IMR-90 (cell line): ENCODE measurements at regions not wholly inside any gene's neighbourhood (a gene's known extent, or its start where the extent isn't known, plus 50 kb on each side); places are given as distances from the start of the nearest gene placed in this dataset.

Source experiments
- ATAC-seq: fragments of 200-7000 bp; cut with Tn5 transposase; 2 replicates; pipeline ENCODE4 v1.9.1; 2020; ENCODE audit warnings: low read depth, mild to moderate bottlenecking, moderate library complexity
- BruUV-seq: library from RNA; stranded (reverse); fragments of 400-500 nt; replicated peaks from 2 replicates; lab custom pipeline; 2021; lab: Mats Ljungman, UMichigan
- CTCF ChIA-PET: fragments of 300-600 bp; formaldehyde crosslinking; extraction: SDS; loops from one replicate; lab custom pipeline; 2021; ENCODE audit warnings: antibody characterized with exemption; lab: Yijun Ruan, JAX
- POLR2A ChIA-PET: fragments of 300-600 bp; sonication (Branson Sonifier 250); formaldehyde crosslinking; loops from one replicate; lab custom pipeline; 2022; ENCODE audit warnings: antibody characterized with exemption; ENCODE audit not compliant: unreplicated experiment; lab: Charles Lee
- DNase-seq: peaks from one replicate; pipeline ENCODE4 v3.0.0; 2013
- H2AFZ ChIP-seq: replicated peaks from 2 replicates; pipeline ENCODE3; 2013; ENCODE audit warnings: low read length, mild to moderate bottlenecking; ENCODE audit not compliant: poor library complexity
- H2AK5ac ChIP-seq: 2 replicates; pipeline ENCODE4 v1.6.1; 2013; ENCODE audit warnings: low read depth, low read length, inconsistent platforms
- H2AK9ac ChIP-seq: replicated peaks from 2 replicates; pipeline ENCODE3; 2013; ENCODE audit warnings: mild to moderate bottlenecking, low read depth, low read length, moderate library complexity; ENCODE audit not compliant: poor library complexity
- H2BK120ac ChIP-seq: 2 replicates; pipeline ENCODE4 v1.6.1; 2013; ENCODE audit warnings: low read depth, low read length, inconsistent platforms
- H2BK15ac ChIP-seq: 3 replicates; pipeline ENCODE4 v1.6.1; 2013; ENCODE audit warnings: low read depth, low read length, inconsistent platforms
- H2BK20ac ChIP-seq: 2 replicates; pipeline ENCODE4 v1.6.1; 2013; ENCODE audit warnings: low read depth, mild to moderate bottlenecking, inconsistent platforms, low read length, moderate library complexity
- H2BK5ac ChIP-seq: 2 replicates; pipeline ENCODE4 v1.6.1; 2013; ENCODE audit warnings: mild to moderate bottlenecking, low read depth, low read length, inconsistent platforms; ENCODE audit not compliant: poor library complexity, severe bottlenecking
- H3K14ac ChIP-seq: replicated peaks from 2 replicates; pipeline ENCODE4 v1.6.1; 2013; ENCODE audit warnings: low read depth, low read length, inconsistent platforms
- H3K18ac ChIP-seq: 2 replicates; pipeline ENCODE4 v1.6.1; 2013; ENCODE audit warnings: low read depth, low read length, control low read depth
- H3K23ac ChIP-seq: 2 replicates; pipeline ENCODE4 v1.6.1; 2013; ENCODE audit warnings: low read depth, low read length, inconsistent platforms
- H3K27ac ChIP-seq: 2 replicates; pipeline ENCODE4 v1.5.1; 2013; ENCODE audit warnings: mild to moderate bottlenecking, control low read depth, low read length; ENCODE audit not compliant: insufficient read depth
- H3K27me3 ChIP-seq: 2 replicates; pipeline ENCODE4 v1.6.1; 2013; ENCODE audit warnings: low read length; ENCODE audit not compliant: control insufficient read depth, insufficient read depth
- H3K36me3 ChIP-seq: 2 replicates; pipeline ENCODE4 v1.6.1; 2013; ENCODE audit warnings: low read length, mixed read lengths; ENCODE audit not compliant: control insufficient read depth, insufficient read depth
- H3K4ac ChIP-seq: 2 replicates; pipeline ENCODE4 v1.6.1; 2013; ENCODE audit warnings: low read depth, low read length, inconsistent platforms
- H3K4me1 ChIP-seq: 2 replicates; pipeline ENCODE4 v1.6.1; 2013; ENCODE audit warnings: low read length, mixed read lengths; ENCODE audit not compliant: control insufficient read depth, insufficient read depth
- H3K4me2 ChIP-seq: 2 replicates; pipeline ENCODE4 v1.6.1; 2013; ENCODE audit warnings: low read depth, mild to moderate bottlenecking, control low read depth, low read length, moderate library complexity
- H3K4me3 ChIP-seq: 2 replicates; pipeline ENCODE4 v1.5.1; 2013; ENCODE audit warnings: low read depth, mild to moderate bottlenecking, control low read depth, low read length, moderate library complexity; ENCODE audit not compliant: insufficient read depth
- H3K56ac ChIP-seq: 2 replicates; pipeline ENCODE4 v1.6.1; 2013; ENCODE audit warnings: low read length, inconsistent platforms; ENCODE audit not compliant: insufficient read depth; ENCODE audit errors: extremely low read depth
- H3K79me1 ChIP-seq, 2 experiments: 2 replicates each; pipeline ENCODE4 v1.6.1; 2013; ENCODE audit warnings: low read length in 2 of 2, inconsistent platforms in 1 of 2, low read depth in 1 of 2
- H3K9ac ChIP-seq: 2 replicates; pipeline ENCODE4 v1.6.1; 2013; ENCODE audit warnings: low read depth, low read length, control low read depth
- H3K9me1 ChIP-seq: 2 replicates; pipeline ENCODE4 v1.6.1; 2013; ENCODE audit warnings: low read length, inconsistent platforms; ENCODE audit not compliant: insufficient read depth
- H3K9me3 ChIP-seq: 2 replicates; pipeline ENCODE4 v1.6.1; 2013; ENCODE audit warnings: low read length; ENCODE audit not compliant: control insufficient read depth, insufficient read depth
- H4K20me1 ChIP-seq: 2 replicates; pipeline ENCODE4 v1.6.1; 2013; ENCODE audit warnings: low read length, inconsistent platforms; ENCODE audit not compliant: insufficient read depth
- H4K5ac ChIP-seq: 2 replicates; pipeline ENCODE4 v1.6.1; 2013; ENCODE audit warnings: mild to moderate bottlenecking, low read depth, low read length, control low read depth
- H4K8ac ChIP-seq, 2 experiments: 2 replicates each; pipeline ENCODE4 v1.6.1; 2013; ENCODE audit warnings: low read depth in 2 of 2, low read length in 2 of 2, control low read depth in 1 of 2, inconsistent platforms in 1 of 2
- H4K91ac ChIP-seq: 2 replicates; pipeline ENCODE4 v1.6.1; 2013; ENCODE audit warnings: low read depth, low read length, inconsistent platforms; ENCODE audit not compliant: insufficient read depth
- POLR2A ChIP-seq: IDR thresholded peaks from 2 replicates; pipeline ENCODE4 v1.6.1; 2012; ENCODE audit warnings: mild to moderate bottlenecking, low read depth, low read length
- RAD21 ChIP-seq: IDR thresholded peaks from 2 replicates; pipeline ENCODE4 v1.6.1; 2012; ENCODE audit warnings: low read length, improper control_type of control experiment
- RCOR1 ChIP-seq: IDR thresholded peaks from 2 replicates; pipeline ENCODE4 v1.6.1; 2012; ENCODE audit warnings: mild to moderate bottlenecking, low read length, improper control_type of control experiment; ENCODE audit not compliant: insufficient replicate concordance
- WGBS, 2 experiments: methylation state at CpG; one replicate each; pipeline versions ENCODE4 v1.1.5 to v1.1.7; 2013; ENCODE audit warnings: missing lambda C conversion rate in 2 of 2; ENCODE audit not compliant: insufficient read length in 1 of 2; ENCODE audit errors: extremely low coverage in 2 of 2; 5-methylcytosine and 5-hydroxymethylcytosine counted together
- dilution Hi-C: fragments of 300-500 bp; cut with HindIII; formaldehyde crosslinking; loops from one replicate; pipeline ENCODE4 v1.14.3; 2018; ENCODE audit warnings: low sequenced_read_pairs; ENCODE audit not compliant: unreplicated experiment
- in situ Hi-C: fragments of 300-500 bp; cut with MboI; formaldehyde crosslinking; loops from 3 replicates; pipeline ENCODE4 v1.14.3; 2019; ENCODE audit warnings: low sequenced_read_pairs, inconsistent platforms, mixed read lengths
- intact Hi-C: fragments of 100-400 bp; cut with micrococcal nuclease; formaldehyde crosslinking; loops from 2 replicates; pipeline ENCODE4 v1.10.0; 2022
- TF ChIP-seq, protein P1 (sequence below): conservative IDR thresholded peaks from 2 replicates; pipeline ENCODE4 v1.5.1; 2012; ENCODE audit warnings: mild to moderate bottlenecking, low read depth, low read length, improper control_type of control experiment

DNA sequence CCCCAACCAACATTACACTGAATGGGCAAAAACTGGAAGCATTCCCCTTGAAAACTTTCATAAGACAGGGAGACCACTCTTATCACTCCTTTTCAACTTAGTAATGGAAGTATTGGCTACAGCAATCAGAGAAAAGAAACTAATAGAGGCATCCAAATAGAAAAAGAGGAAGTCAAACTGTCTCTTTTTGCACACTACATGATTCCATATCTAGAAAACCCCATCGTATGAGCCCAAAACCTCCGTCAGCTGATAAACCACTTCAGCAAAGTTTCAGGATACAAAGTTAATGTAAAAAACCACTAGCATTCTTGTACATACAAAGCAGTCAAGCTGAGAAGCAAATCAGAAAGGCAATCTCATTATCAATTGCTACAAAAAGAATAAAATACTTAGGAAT is 580.4 kb upstream of the PTCHD4 start:
- Histone ChIP-seq H3K9ac (no peak overlapping the region), H4K8ac (no peak overlapping the region), H2AK9ac (no peak overlapping the region), H3K27me3 (no peaks in the 10 kb centered on the region), H3K23ac (no peak overlapping the region), H3K4me2 (no peak overlapping the region), H3K56ac (no peak overlapping the region), H3K14ac (no peak overlapping the region), H3K4me3 (no peak overlapping the region), H2BK15ac (no peak overlapping the region), H3K36me3 (no peaks in the 10 kb centered on the region), H3K9me3 (peaks cover 6% of the 10 kb centered on the region), H3K18ac (no peak overlapping the region), H3K79me1 (no peaks in the 10 kb centered on the region), H2BK120ac (no peak overlapping the region), H2BK20ac (no peak overlapping the region), H4K5ac (no peak overlapping the region), H3K27ac (no peak overlapping the region), H3K9me1 (no peaks in the 10 kb centered on the region), H4K20me1 (no peaks in the 10 kb centered on the region), H3K4ac (no peak overlapping the region), H3K4me1 (no peaks in the 10 kb centered on the region), H2BK5ac (no peak overlapping the region), H2AFZ (no peak overlapping the region), H4K91ac (no peak overlapping the region), H2AK5ac (no peak overlapping the region)
- no peak for DNase-seq
- no peak for ATAC-seq
- TF ChIP-seq RCOR1 (no peak), RAD21 (no peak), POLR2A (no peak)
- TF ChIP-seq, protein P1, sequence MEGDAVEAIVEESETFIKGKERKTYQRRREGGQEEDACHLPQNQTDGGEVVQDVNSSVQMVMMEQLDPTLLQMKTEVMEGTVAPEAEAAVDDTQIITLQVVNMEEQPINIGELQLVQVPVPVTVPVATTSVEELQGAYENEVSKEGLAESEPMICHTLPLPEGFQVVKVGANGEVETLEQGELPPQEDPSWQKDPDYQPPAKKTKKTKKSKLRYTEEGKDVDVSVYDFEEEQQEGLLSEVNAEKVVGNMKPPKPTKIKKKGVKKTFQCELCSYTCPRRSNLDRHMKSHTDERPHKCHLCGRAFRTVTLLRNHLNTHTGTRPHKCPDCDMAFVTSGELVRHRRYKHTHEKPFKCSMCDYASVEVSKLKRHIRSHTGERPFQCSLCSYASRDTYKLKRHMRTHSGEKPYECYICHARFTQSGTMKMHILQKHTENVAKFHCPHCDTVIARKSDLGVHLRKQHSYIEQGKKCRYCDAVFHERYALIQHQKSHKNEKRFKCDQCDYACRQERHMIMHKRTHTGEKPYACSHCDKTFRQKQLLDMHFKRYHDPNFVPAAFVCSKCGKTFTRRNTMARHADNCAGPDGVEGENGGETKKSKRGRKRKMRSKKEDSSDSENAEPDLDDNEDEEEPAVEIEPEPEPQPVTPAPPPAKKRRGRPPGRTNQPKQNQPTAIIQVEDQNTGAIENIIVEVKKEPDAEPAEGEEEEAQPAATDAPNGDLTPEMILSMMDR, result no peak
- in situ Hi-C loops (no loop called here), intact Hi-C loops (no loop called here), dilution Hi-C loops (no loop called here)
- WGBS, 2 experiments, result no CpG with 5 or more reads among the region's 2 CpGs
- CTCF ChIA-PET, result interaction anchor here (0.6 kb wide), 1 partner anchor 15 kb away, joined by 3 read pairs; no protein-coding TSS in a partner anchor
- BruUV-seq, result no TSS peak
- POLR2A ChIA-PET, result no interaction called here
